Mesendoderm (in vitro differentiated cells): ENCODE measurements at regions not wholly inside any gene's neighbourhood (a gene's known extent, or its start where the extent isn't known, plus 50 kb on each side); places are given as distances from the start of the nearest gene placed in this dataset.
A peak's percentile ranks its signal among the peaks of the same experiment; 100 is the strongest.
"Not testable (repeated sequence)": the region's sequence is repeated elsewhere in the genome, so short reads cannot be mapped to it uniquely, and the experiment has no call there.

ENCODE experiments used
- DNase-seq: peaks from one replicate; pipeline ENCODE4 v3.0.0; 2013
- H2AK5ac ChIP-seq: 2 replicates; pipeline ENCODE4 v1.6.1; 2013; ENCODE audit warnings: low read length, inconsistent platforms
- H2BK120ac ChIP-seq: 2 replicates; pipeline ENCODE4 v1.6.1; 2013; ENCODE audit warnings: low read depth, mild to moderate bottlenecking, low read length, moderate library complexity, mixed read lengths
- H2BK15ac ChIP-seq: replicated peaks from 2 replicates; pipeline ENCODE4 v1.6.1; 2013; ENCODE audit warnings: low read depth, mild to moderate bottlenecking, moderate library complexity
- H2BK5ac ChIP-seq: 2 replicates; pipeline ENCODE4 v1.6.1; 2013; ENCODE audit warnings: low read length, inconsistent platforms
- H3K18ac ChIP-seq: 2 replicates; pipeline ENCODE4 v1.6.1; 2013; ENCODE audit warnings: mild to moderate bottlenecking, low read length, mixed read lengths
- H3K23ac ChIP-seq: one replicate; pipeline ENCODE4 v1.6.1; 2013; ENCODE audit warnings: low read length
- H3K27ac ChIP-seq: 2 replicates; pipeline ENCODE4 v1.5.1; 2013; ENCODE audit warnings: low read depth, mild to moderate bottlenecking, inconsistent platforms, low read length, moderate library complexity
- H3K27me3 ChIP-seq: 2 replicates; pipeline ENCODE4 v1.6.1; 2013; ENCODE audit warnings: low read length, control low read depth, mild to moderate bottlenecking, inconsistent platforms; ENCODE audit not compliant: insufficient read depth, poor library complexity
- H3K36me3 ChIP-seq: 2 replicates; pipeline ENCODE4 v1.6.1; 2013; ENCODE audit warnings: low read length, inconsistent platforms; ENCODE audit not compliant: control insufficient read depth, insufficient read depth
- H3K4ac ChIP-seq: one replicate; pipeline ENCODE4 v1.6.1; 2013; ENCODE audit warnings: low read depth, mild to moderate bottlenecking, low read length, moderate library complexity
- H3K4me1 ChIP-seq: 2 replicates; pipeline ENCODE4 v1.6.1; 2013; ENCODE audit warnings: low read depth, low read length, inconsistent platforms; ENCODE audit not compliant: control insufficient read depth
- H3K4me2 ChIP-seq: 2 replicates; pipeline ENCODE4 v1.6.1; 2013; ENCODE audit warnings: low read length
- H3K4me3 ChIP-seq: 2 replicates; pipeline ENCODE4 v1.5.1; 2013; ENCODE audit warnings: mild to moderate bottlenecking, low read length
- H3K56ac ChIP-seq: one replicate; pipeline ENCODE4 v1.6.1; 2013; ENCODE audit warnings: low read length
- H3K79me1 ChIP-seq: 2 replicates; pipeline ENCODE4 v1.6.1; 2013; ENCODE audit warnings: low read length, inconsistent platforms
- H3K79me2 ChIP-seq: 2 replicates; pipeline ENCODE4 v1.6.1; 2013; ENCODE audit warnings: mild to moderate bottlenecking, low read length; ENCODE audit not compliant: control insufficient read depth, insufficient read depth
- H3K9ac ChIP-seq: 2 replicates; pipeline ENCODE4 v1.6.1; 2013; ENCODE audit warnings: low read length, inconsistent platforms
- H4K5ac ChIP-seq: one replicate; pipeline ENCODE4 v1.6.1; 2013; ENCODE audit warnings: low read length
- H4K8ac ChIP-seq: one replicate; pipeline ENCODE4 v1.6.1; 2013; ENCODE audit warnings: low read depth, mild to moderate bottlenecking, control low read depth, low read length, moderate library complexity
- WGBS: extraction: QIAGEN DNeasy Blood & Tissue Kit; methylation state at CpG from one replicate; pipeline ENCODE4 v1.1.7; 2013; ENCODE audit warnings: low lambda C conversion rate, missing lambda C conversion rate; ENCODE audit not compliant: insufficient coverage; ENCODE audit errors: extremely low coverage; 5-methylcytosine and 5-hydroxymethylcytosine counted together

GRCh38 chr16:60810250-60810649, 1226.0 kb downstream of the CDH8 start:
- Histone ChIP-seq H4K8ac (no peak overlapping the region), H3K79me2 (no peaks in the 10 kb centered on the region), H3K79me1 (no peaks in the 10 kb centered on the region), H4K5ac (no peak overlapping the region), H3K27ac (no peak overlapping the region), H3K4me3 (no peak overlapping the region), H3K9ac (no peak overlapping the region), H2BK15ac (no peak overlapping the region), H2BK5ac (no peak overlapping the region), H3K4me2 (no peak overlapping the region), H3K36me3 (no peaks in the 10 kb centered on the region), H3K4me1 (no peaks in the 10 kb centered on the region), H2BK120ac (no peak overlapping the region), H3K4ac (no peak overlapping the region), H3K18ac (no peak overlapping the region), H3K27me3 (no peaks in the 10 kb centered on the region), H3K56ac (no peak overlapping the region), H3K23ac (no peak overlapping the region), H2AK5ac (no peak overlapping the region)
- DNase-seq = peak; percentile 26

GRCh38 chr16:60792437-60792836, 1243.8 kb downstream of the CDH8 start:
- WGBS = no CpG with 5 or more reads among the region's 2 CpGs
- no peak for DNase-seq
- no peak overlapping the region for H3K27ac ChIP-seq
- H2AK5ac ChIP-seq = no peak overlapping the region
- H3K4me1 ChIP-seq = no peaks in the 10 kb centered on the region
- H4K8ac ChIP-seq = no peak overlapping the region
- no peaks in the 10 kb centered on the region for H3K79me2 ChIP-seq
- no peak overlapping the region for H3K4ac ChIP-seq
- no peak overlapping the region for H2BK120ac ChIP-seq
- H2BK15ac ChIP-seq = no peak overlapping the region
- no peaks in the 10 kb centered on the region for H3K36me3 ChIP-seq
- H3K18ac ChIP-seq = no peak overlapping the region
- H3K23ac ChIP-seq = no peak overlapping the region
- no peak overlapping the region for H2BK5ac ChIP-seq
- H3K4me2 ChIP-seq = no peak overlapping the region
- H3K56ac ChIP-seq = no peak overlapping the region
- H3K9ac ChIP-seq = no peak overlapping the region
- no peaks in the 10 kb centered on the region for H3K27me3 ChIP-seq
- no peaks in the 10 kb centered on the region for H3K79me1 ChIP-seq
- H4K5ac ChIP-seq = no peak overlapping the region
- H3K4me3 ChIP-seq = no peak overlapping the region

DNA sequence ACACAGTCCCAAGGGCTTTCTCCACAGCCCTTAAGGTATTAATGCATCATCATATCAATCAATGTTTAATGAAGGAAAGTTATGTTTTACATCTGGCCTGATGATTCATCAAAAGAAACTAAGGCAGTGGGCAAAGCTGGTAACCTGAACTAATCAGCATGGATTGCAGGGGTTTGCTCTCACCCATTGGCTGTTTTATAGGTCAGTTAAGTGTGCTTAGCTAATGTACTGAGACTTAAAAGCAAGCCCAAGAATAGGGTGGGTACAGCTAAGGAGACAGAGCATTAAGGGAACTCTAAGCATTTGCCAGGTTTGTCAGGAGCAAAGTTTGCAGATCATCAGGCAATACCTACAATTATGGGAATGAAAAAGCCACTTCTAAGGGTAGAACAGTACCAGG, 1247.6 kb downstream of the CDH8 start:
- no peaks in the 10 kb centered on the region for H3K79me2 ChIP-seq
- H3K4ac ChIP-seq = no peak overlapping the region
- no peak overlapping the region for H4K5ac ChIP-seq
- H3K4me3 ChIP-seq = no peak overlapping the region
- H3K56ac ChIP-seq = no peak overlapping the region
- H3K36me3 ChIP-seq = no peaks in the 10 kb centered on the region
- no peak overlapping the region for H3K27ac ChIP-seq
- DNase-seq = peak; percentile 27
- no peak overlapping the region for H3K23ac ChIP-seq
- H2BK15ac ChIP-seq = no peak overlapping the region
- H3K79me1 ChIP-seq = no peaks in the 10 kb centered on the region
- H3K4me2 ChIP-seq = no peak overlapping the region
- H2BK120ac ChIP-seq = no peak overlapping the region
- no peak overlapping the region for H3K9ac ChIP-seq
- no peak overlapping the region for H2BK5ac ChIP-seq
- H2AK5ac ChIP-seq = no peak overlapping the region
- H3K18ac ChIP-seq = no peak overlapping the region
- H4K8ac ChIP-seq = no peak overlapping the region
- no peaks in the 10 kb centered on the region for H3K27me3 ChIP-seq
- H3K4me1 ChIP-seq = no peaks in the 10 kb centered on the region

DNA sequence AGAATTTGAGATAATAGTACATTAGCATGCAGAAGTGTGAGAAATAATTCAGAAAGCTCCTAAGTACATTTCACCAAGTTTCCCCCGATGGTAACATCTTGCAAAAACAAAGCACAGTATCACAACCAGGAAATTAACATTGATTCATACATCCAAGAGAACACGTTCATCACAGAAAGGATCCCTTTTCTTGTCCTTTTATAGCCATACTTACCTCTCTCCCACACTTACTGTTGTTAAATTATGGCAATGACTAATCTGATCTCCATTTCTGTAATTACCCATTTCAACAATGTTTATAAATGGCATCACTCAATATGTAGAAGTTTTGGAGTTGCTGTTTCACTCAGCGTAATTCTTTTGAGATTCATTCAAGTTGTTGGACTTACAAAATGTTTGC, 1260.0 kb downstream of the CDH8 start:
- Histone ChIP-seq H3K9ac (no peak overlapping the region), H3K4ac (no peak overlapping the region), H3K4me3 (no peak overlapping the region)

DNA sequence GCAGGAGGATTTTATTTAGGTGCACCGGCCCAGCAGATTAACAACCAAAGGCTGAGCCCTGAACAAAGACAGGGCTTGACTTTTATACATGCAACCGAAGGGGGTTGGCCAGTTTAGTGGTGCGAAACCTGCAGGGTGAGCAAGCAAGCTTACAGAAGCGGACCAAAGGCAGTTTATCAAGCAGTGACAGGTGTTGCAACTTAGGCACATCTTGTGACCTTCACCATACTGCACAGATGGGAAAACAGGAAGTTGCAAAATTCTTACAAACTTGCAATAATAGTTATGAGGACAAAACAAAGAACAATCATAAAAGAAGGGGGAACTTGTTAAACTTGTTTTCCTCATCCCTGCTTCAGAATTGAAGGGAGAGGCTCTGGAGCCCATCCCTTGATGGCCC, 1265.1 kb downstream of the CDH8 start:
- Histone ChIP-seq H3K4me2 (no peak overlapping the region), H3K56ac (no peak overlapping the region), H3K23ac (no peak overlapping the region), H3K27ac (no peak overlapping the region), H3K4ac (no peak overlapping the region), H4K5ac (no peak overlapping the region), H2BK5ac (no peak overlapping the region), H3K36me3 (no peaks in the 10 kb centered on the region), H3K18ac (no peak overlapping the region), H2BK15ac (no peak overlapping the region), H3K4me3 (no peak overlapping the region), H3K4me1 (no peaks in the 10 kb centered on the region), H2AK5ac (no peak overlapping the region), H3K79me2 (no peaks in the 10 kb centered on the region), H3K27me3 (no peaks in the 10 kb centered on the region), H3K79me1 (no peaks in the 10 kb centered on the region), H2BK120ac (no peak overlapping the region), H4K8ac (no peak overlapping the region), H3K9ac (no peak overlapping the region)
- no peak for DNase-seq
- WGBS = no CpG with 5 or more reads among the region's 4 CpGs

More for the DNA sequence above, 1260.0 kb downstream of the CDH8 start:
- Histone ChIP-seq H3K27ac (no peak overlapping the region), H3K23ac (no peak overlapping the region), H2BK120ac (no peak overlapping the region), H3K79me2 (no peaks in the 10 kb centered on the region), H2BK15ac (no peak overlapping the region), H2AK5ac (no peak overlapping the region), H3K4me1 (no peaks in the 10 kb centered on the region), H2BK5ac (no peak overlapping the region), H3K18ac (no peak overlapping the region), H3K36me3 (no peaks in the 10 kb centered on the region), H3K79me1 (no peaks in the 10 kb centered on the region), H3K4me2 (no peak overlapping the region), H4K5ac (no peak overlapping the region), H3K56ac (no peak overlapping the region), H3K27me3 (no peaks in the 10 kb centered on the region), H4K8ac (no peak overlapping the region)
- no CpG with 5 or more reads among the region's 3 CpGs for WGBS
- no peak for DNase-seq

DNA sequence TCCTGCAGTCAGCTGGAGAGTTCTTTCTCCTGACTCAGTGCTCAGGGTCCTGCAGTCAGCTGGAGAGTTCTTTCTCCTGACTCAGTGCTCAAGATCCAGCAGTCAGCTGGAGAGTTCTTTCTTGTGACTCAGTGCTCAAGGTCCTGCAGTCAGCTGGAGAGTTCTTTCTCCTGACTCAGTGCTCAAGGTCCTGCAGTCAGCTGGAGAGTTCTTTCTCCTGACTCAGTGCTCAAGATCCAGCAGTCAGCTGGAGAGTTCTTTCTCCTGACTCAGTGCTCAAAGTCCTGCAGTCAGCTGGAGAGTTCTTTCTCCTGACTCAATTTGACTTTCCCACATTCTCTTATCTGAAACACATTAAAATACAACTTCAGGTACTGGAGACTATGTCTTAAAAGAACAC, 1265.9 kb downstream of the CDH8 start:
- not testable (repeated sequence) for H4K5ac ChIP-seq, H4K8ac ChIP-seq, H3K4me2 ChIP-seq, H3K4ac ChIP-seq, H3K27me3 ChIP-seq, H3K4me1 ChIP-seq, H3K36me3 ChIP-seq, H2BK15ac ChIP-seq, H3K79me1 ChIP-seq, H3K9ac ChIP-seq, H2BK120ac ChIP-seq, DNase-seq, H3K4me3 ChIP-seq, H3K27ac ChIP-seq, H3K56ac ChIP-seq, H3K18ac ChIP-seq, H3K79me2 ChIP-seq, H3K23ac ChIP-seq, H2BK5ac ChIP-seq, H2AK5ac ChIP-seq
